AG20443 (cell line): ENCODE measurements at regions not wholly inside any gene's neighbourhood (a gene's known extent, or its start where the extent isn't known, plus 50 kb on each side); places are given as distances from the start of the nearest gene placed in this dataset.
A peak's percentile ranks its signal among the peaks of the same experiment; 100 is the strongest.
"Not testable (repeated sequence)": the region's sequence is repeated elsewhere in the genome, so short reads cannot be mapped to it uniquely, and the experiment has no call there.

ENCODE experiments used
- DNase-seq: peaks from one replicate; pipeline ENCODE4 v3.0.0; 2012; ENCODE audit warnings: low spot score, mixed read lengths

- DNase-seq: peak; percentile 25
These were observed 101.0 kb upstream of the DTNBP1 start for GRCh38 chr6:15763837-15764236.

DNA sequence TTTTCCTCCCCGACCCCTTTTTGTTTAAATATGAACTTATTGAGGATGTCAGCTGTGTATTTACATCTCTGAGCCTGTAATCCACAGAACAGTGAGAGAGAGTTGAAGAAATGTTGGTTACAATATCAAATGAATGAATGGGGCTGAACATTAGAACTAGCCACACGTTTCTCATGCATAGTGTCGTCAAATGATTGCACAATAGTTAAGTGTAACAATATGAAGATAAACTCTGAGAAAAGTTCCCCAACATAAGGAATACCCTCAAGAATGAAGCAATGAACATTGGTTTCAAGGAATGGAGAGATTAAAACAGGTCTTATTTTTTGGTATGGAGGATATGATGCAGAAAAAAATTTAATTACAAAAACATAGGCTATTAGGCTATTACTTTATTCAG is 100.5 kb upstream of the DTNBP1 start:
- no peak for DNase-seq

- DNase-seq: no peak
These were observed 98.2 kb upstream of the DTNBP1 start for GRCh38 chr6:15761045-15761502.

DNA sequence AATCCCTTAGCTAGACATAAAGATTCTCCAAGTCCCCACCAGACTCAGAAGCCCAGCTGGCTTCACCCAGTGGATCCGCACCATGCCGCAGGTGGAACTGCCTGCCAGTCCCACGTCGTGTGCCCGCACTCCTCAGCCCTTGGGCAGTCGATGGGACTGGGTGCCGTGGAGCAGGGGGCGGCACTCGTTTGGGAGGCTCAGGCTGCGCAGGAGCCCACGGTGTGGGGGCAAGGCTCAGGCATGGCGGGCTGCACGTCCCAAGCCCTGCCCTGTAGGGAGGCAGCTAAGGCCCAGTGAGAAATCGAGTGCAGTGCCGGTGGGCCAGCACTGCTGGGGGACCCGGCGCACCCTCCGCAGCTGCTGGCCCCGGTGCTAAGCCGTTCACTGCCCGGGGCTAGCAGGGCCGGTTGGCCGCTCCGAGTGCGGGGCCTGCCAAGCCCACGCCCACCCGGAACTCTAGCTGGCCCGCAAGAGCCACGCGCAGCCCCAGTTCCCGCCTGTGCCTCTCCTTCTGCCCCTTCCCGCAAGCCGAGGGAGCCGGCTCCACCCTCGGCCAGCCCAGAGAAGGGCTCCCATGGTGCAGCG is 95.9 kb upstream of the DTNBP1 start:
- no peak for DNase-seq

DNA sequence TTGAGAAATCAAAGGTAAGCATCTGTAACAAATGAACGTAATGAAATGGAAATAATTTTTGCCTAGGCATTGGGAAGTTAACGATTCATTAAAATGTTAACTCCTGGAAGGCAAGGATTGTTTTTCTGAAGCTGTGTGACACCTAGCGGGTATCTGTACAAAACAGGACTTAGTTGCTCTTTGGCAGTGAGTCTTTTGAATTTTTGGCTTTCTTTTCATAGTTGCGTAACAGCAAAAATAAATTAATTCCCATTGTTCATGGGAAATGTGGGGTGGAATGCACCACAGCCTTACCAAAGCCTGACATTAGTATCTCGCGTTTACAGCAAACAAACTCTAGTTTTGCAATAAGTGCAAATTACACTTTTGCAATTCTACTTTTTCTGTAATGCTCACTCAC is 92.7 kb upstream of the DTNBP1 start:
- DNase-seq: peak; percentile 59

DNA sequence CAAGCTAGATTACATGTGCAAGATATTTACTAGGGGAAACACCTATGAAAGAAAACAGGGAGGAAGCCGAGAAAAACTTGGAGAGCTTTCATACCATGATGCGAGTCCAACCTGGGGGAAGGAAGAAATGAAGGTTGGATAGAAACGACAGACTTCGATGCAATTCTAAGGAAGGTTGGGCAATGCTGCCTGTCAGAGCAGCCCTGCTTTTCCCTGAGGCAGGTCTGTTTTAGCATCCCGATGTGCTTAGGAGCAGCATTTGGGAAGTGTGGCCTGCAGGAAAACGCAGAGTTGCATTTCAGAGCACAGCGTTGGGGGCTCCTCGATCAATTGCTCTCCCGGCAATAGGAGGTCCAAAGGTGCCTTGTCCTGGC is 91.9 kb upstream of the DTNBP1 start:
- no peak for DNase-seq

GRCh38 chr6:15754035-15754705 is 91.3 kb upstream of the DTNBP1 start:
- DNase-seq: peak; percentile 70

- peak; percentile 18 for DNase-seq
These were observed 90.0 kb upstream of the DTNBP1 start for GRCh38 chr6:15752820-15753219.

DNA sequence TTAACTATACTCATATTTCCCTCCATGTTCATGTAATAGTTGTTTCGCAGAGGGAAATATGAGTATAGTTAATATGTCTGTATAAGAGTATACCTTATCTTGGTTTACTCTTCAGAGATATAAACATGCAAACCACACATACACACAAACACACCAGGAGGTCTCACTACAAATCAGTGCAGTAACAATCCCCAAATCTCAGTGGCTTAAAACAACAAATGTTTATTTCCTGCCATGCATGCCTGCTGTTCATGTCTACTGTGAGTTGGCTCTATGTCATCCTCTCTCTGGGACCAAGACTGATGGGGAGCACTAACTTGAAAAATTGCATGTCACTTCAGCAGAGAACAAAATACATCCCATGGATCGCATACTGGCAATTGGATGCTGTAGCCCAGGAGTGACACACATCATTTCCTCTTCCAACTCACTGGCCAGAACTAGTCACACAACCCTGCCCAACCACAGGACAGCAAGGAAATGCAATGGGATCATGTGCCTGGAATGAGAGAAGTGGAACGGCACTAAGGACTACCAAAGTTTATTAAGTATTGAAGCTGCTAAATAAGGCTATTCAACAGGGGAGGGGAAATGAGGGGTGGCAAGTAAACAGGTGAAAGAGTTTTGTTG is 89.0 kb upstream of the DTNBP1 start:
- DNase-seq: no peak

DNA sequence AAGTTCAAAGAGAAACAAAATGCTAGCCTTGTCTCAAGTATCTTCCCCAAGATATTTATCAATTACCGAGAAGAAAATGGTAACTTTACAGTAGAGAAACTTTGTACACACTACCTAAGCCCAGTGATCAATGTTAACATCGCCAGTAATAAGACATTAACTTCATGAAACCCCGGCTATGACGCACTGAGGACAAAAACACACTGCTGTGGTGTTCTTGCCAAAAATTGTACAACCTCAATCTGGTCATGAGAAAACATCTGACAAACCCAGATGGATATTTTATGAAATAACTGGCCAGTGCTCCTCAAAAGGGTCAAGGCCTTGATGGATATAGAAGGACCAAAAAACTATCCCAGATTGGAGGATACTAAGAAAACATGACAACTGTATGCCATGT is 85.5 kb upstream of the DTNBP1 start:
- DNase-seq: no peak

DNA sequence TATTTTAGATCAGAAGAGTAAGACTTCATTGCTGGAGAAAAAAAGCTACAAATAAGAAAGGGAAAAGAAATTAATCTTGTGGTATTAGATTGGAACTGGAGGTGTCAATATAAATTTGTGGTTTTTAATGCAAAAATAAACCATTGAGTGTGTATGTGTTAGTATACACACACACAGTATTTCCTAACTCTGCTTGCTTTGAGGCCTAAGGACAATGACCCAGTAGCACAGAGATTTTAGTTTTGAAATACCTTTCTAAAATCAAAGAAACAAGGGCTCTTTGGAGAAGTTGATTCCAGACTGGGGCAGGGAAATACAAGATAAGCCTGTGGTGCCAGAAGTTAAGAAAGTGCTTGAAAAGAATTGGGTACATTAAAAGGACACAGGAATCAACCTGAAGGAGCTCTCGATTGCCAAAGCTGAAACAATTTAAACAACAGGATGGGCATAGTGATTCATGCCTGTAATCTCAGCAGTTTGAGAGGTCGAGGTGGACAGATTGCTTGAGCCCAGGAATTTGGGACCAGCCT is 84.6 kb upstream of the DTNBP1 start:
- DNase-seq: no peak

GRCh38 chr6:15745781-15746180 is 83.0 kb upstream of the DTNBP1 start:
- DNase-seq: no peak

GRCh38 chr6:15744818-15745402 is 82.1 kb upstream of the DTNBP1 start:
- no peak for DNase-seq

DNA sequence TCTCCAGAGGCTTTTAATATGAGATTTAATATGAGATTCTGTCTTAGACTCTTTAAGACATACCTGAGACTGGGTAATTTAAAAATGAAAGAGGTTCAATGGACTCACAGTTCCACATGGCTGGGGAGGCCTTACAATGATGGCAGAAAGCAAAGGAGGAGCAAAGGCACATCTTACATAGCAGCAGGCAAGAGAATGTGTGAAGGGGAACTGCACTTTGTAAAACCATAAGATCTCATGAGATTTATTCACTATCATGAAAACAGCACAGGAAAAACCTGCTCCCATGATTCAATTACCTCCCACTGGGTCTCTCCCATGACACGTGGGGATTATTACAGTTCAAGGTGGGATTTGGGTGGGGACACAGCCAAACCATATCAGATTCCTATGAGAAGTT is 79.2 kb upstream of the DTNBP1 start:
- not testable (repeated sequence) for DNase-seq

DNA sequence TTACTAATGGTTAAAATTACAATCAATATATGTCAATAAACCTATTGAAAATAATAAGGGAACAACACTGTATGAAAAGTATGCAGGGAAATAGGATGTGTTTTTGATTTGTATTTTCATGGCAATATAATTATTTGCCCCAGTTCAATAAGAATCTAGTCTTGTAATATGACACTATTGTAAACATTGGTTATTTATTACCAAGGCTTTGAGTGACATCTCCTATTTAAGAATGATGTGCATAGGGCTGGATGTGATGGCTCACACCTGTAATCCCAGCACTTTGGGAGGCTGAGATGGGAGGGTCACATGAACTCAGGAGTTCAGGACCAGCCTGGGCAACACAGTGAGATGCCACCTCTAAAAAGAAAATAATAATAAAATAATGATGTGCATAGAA is 78.6 kb upstream of the DTNBP1 start:
- DNase-seq: no peak

GRCh38 chr6:15739867-15740266 is 77.0 kb upstream of the DTNBP1 start:
- no peak for DNase-seq

- DNase-seq: no peak
These were observed 76.5 kb upstream of the DTNBP1 start for GRCh38 chr6:15739353-15739752.

- DNase-seq: not testable (repeated sequence)
These were observed 75.4 kb upstream of the DTNBP1 start for GRCh38 chr6:15738195-15738594.

GRCh38 chr6:15736297-15736696 is 73.5 kb upstream of the DTNBP1 start:
- no peak for DNase-seq

DNA sequence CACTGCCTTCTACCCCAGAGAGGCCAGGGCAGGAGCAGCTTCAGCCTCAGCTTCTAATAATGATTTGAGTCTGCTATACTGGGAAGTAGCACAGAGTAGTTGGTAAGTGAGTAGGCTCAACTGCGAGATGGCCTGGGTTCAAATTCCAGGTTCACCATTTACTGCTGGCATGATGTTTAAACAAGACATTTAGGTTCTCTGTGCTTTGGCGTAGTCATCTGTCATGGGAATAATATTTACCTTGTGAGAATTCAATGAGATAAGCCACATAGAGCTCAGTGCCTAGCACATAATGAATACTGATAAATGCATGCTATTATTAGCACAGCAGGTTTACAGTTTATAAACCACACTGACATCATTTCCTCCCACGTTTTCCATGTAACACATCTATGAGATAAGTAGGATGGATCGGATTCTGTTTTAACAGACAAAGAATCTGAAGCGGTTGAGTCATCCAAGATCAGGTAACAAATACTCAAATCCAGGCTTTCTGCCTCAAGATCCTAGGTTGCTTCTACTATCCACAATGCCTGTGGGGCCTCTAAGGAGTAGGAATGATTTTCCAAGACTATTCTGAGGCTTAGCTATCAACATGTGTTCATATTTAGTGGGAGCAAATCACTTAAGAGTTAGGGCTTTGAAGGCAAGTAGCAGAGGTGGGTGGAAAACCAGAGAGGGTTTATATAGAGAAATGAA is 72.9 kb upstream of the DTNBP1 start:
- DNase-seq: no peak

- DNase-seq: no peak
These were observed 71.5 kb upstream of the DTNBP1 start for GRCh38 chr6:15734118-15734897.

DNA sequence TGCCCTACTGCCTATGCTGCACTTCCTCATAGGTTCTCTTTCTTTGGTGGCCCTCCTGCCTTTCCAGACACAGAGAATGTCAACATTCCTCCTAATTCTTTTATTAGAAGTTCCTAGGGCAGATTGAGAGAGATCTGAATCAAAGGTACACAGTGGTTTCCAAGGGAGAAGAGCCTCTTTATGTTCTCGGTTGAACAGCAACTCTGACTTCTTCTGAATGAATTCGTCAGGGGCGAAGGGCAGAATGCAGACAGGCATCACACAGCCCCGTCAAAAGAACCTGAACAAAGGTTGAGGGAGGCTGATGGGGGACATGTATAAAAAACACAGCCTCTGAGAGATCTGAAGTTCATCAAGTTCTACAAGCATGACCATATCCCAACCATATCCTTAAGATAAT is 68.1 kb upstream of the DTNBP1 start:
- no peak for DNase-seq
